ENCODE measurements at regions not wholly inside any gene's neighbourhood (a gene's known extent, or its start where the extent isn't known, plus 50 kb on each side); places are given as distances from the start of the nearest gene placed in this dataset.

DNA sequence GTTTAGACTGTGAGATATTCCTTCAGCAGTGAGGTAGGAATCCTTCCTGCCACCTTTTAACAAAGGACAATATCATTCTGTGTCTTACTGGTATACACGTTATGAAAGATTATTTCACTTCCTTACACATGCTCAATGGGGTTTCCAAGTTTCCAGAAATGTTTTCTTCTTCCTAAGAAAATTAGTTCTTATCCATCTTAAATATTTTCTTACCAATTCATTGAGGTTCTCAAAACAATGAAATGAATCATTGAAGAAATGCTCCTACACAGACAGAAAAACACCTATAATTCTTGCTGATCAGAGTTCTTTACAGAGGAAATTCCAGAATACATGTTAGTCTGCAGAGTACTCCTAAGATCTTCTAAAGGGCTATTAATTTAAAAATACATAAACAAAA, 51.4 kb upstream of the SEC61G start:
- no peak for DNase-seq

DNA sequence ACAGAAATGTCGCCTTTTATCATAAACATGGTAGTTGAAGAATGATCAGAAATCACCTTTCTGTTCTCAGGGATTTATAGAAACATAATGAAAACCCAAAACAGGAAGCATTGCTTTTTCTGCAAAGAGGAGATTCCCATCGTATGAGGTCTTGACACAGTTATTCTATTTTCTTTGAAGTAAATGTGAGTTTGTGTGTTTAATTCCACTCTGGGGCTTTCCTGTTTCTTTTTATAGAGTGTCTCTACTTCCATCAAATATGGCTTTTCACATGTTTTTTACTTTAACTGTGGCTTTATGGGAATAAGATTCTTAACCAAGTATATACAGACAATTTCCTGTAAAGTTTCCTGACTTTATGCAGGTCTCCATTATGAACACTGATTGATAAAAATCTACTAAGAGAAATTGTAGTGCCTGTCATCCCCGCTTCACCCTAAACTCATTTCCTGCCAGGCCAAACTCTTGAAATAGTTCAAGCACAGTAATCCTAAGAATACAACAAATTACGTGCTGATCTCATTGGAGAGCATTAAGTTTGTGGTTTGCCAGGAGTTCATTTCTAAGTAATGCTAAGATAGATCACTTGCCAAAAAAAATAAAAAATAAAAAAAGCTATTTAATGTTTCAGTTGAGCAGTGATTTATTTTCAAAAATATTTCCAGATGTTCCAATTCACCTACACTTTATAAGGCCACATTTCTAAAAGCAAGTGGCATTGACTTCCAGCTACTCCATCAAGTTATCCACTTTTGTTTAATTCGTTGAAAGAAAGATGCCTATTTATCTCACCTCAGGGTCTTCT, 52.2 kb upstream of the SEC61G start:
- no peak for DNase-seq

DNA sequence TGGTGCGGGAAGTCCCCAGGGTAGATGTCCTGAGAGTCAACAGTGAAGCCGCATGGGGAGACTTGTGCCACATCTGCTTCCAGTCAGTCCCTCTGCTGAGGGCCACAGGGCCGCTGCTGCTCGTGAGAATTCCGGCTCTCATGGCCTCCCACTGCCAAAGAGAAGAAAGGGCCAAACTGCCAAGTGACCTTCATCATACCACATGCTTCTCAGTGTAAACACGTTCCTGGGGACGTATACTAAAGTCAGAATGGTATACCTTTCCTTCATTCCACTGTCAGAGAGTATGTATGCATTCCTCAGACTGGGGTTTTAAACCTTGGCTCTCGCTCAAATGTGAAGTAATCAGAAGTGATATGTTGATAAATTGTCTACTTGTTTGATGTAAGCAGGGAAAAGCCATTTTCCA, 52.8 kb upstream of the SEC61G start:
- DNase-seq, result no peak

DNA sequence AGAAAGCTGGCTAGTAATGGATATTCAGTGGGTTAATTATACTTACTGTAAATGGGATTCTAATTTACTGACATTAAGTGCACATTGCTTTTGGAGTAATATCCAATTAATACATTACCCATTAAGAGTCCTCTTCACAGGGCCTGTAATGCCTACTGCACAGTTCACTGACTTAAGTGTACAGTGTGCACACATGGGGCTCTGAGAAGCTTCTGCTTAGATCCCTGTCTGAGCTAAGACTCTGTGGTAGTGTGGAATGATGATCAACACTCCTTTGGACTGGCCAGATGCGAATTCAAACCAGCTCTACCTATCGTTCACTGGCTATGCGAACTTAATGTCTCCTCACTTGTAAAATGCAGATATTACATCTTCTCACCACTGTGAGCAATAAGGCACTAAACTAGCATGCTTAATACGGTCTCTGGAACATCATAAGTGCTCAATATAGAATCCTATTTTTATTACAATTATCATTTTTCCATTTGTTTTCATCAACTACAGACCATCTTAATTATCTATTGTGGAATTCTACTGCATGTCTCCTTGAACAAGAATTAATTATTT, 53.8 kb upstream of the SEC61G start:
- no peak for DNase-seq

DNA sequence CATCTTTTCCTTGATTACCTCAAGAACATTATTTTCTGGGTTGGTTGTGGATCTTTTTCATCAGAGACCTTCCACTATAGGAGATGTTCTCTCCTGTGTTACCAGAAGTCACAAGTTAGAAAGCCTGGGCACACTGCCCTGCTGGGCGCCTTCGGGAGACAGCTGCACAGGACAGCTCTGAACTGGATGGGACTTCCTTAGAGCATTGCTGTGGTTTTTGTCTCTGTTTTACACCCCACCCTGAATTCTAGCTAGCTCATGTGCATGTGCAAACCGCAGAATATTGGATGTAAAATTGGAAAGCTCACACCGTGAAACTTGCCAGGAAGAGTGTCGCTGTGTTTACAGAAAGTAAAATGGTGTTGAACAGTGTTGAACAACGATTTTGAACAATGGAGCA, 54.4 kb upstream of the SEC61G start:
- DNase-seq, result no peak

DNA sequence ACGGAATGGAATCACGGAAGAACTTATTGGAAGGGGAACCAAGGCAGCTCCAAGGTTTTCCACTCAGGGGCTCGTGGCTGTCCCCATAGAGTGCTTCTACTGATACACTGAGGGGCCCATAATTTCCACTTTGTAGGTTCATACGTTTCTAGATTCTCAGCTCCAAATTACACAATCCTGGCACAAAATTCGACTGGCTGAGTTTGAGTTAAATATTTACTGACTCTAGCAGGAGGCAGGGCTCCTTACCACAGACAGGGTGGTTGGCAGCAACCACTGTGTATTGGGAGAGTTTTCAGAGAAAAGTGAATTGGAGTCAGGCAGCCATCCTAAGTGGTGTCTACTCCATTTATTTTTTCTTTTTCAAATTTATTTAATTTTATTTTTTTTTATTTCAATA, 55.4 kb upstream of the SEC61G start:
- DNase-seq, result no peak

DNA sequence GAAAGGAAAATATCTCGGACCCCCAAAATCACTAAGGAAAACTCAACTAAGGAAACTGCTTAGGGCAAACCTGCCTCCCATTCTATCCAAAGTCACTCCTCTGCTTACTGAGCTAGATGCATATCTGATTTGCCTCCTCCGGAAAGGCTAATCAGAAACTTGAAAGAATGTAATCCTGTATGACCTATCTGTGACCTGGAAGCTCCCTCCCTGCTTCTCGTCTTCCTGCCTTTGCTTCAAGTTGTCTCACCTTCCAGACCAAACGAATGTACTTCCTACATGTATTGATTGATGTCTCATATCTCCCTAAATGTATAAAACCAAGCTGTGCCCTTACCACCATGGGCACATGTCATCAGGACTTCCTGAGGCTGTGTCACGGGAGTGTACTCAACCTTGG, 58.1 kb upstream of the SEC61G start:
- DNase-seq, result no peak

DNA sequence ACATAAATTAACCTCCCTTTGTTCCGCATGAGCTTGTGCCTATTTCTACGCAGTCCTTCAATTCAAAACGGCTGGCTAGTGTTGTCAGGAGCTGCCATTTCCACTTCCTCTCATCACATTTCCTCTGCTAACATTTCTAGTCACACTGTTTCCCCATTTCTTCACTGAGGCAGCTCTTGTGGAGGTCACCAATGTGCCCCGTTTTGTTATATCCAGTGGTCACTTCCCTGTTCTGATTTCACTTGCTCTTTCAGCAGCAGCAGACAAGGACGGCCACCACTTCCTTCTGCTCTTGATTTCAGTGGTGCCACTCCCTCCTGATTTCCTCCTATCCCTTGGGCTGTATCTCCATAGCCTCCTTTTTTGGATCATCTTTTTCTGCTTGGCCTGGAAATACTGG, 64.8 kb upstream of the SEC61G start:
- DNase-seq, result no peak

DNA sequence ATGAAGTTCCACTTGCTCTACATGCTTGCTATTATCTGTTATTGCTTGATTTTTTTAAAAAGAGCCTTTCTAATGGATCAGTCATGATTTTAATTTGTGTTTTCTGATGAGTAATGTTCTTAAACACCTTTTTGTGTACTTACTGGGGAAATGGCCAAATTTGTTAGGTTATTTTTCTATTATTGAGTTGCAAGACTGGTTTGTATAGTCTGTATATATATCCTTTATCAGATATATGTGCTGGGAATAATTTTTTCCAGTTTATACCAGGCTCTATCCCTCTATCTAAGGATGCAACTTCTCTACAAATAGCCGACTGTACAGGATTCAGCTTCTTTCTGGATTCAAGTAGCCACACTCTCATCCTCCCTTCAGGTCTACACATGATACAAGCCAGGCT, 65.6 kb upstream of the SEC61G start:
- no peak for DNase-seq

DNA sequence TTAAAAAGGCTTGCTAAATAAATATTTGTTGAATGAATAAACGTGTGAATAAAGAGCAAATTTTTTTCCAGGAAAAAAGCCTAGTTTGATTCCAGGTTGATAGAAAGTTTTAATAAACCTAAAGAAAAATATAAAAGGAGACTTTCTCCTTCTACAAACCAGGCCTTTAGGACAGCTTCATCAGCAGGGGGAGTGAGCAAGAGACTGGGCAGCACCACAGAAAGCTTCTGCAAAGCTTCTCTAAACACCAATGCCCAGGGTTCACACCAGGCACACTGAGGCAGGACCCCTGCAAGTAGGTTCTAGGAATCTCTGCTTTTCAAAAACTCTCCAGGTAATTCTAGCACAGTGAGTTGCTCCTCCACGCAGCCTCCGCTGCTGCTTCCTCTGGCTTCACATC, 66.4 kb upstream of the SEC61G start:
- no peak for DNase-seq

DNA sequence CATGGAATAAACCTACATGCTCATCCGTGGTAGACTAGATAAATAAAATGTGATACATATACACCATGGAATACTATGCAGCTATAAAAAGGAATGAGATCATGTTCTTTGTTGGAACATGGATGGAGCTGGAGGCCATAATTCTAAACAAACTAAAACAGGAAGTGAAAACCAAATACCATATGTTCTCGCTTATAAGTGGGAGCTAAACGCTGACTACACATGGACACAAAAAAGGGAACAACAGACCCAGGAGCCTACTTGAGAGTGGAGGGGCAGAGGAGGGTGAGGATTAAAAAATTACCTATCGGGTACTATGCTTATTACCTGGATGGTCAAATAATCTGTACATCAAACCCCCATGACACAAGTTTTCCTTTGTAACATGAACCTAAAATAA, 68.7 kb upstream of the SEC61G start:
- DNase-seq, result no peak

DNA sequence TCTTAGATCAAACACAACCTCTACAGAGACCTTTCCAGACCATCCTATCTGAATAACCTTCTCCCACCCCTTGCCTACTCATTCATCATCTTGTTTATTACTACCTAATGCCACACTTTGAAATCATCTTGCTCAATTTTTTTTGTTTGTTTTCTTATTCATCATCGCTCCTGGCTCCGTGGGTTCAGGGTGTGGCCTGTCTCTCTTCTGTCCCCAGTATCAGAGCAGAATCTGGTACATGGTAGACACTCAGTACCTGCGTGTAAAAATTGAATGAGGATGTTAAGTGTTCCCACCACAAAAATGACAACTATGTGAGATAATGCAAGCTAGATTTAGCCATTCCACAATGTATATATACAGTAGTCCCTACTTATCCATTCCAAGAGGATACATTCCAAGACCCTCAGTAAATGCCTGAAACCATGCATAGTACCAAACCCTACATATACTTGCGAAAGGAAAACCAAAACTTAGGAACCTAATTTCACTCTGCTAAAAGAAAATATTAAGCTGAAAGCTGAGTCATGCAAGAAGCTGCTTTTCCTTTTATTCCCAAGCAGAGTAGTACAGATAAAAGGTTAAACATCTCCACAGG, 72.1 kb upstream of the SEC61G start:
- DNase-seq, result no peak

DNA sequence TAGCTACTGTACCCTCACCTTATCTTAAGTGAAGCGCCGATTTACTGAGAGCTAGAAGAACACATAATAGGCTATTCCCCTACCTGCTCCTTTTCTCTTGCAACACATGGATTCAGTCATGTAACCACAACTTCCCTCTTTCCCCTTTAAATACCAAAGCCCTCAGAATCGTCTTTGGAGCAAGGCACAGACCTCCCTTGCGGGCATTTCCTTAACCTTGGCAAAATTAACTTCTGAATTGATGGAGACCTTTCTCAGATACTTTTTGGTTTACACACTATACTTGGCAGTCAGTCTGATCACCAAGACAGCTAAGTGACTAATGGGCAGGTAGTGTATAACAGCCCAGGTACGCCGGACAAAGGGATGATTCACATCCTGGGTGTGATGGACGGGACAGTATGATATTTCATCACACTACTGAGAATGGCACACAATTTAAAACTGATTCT, 72.7 kb upstream of the SEC61G start:
- DNase-seq, result no peak

DNA sequence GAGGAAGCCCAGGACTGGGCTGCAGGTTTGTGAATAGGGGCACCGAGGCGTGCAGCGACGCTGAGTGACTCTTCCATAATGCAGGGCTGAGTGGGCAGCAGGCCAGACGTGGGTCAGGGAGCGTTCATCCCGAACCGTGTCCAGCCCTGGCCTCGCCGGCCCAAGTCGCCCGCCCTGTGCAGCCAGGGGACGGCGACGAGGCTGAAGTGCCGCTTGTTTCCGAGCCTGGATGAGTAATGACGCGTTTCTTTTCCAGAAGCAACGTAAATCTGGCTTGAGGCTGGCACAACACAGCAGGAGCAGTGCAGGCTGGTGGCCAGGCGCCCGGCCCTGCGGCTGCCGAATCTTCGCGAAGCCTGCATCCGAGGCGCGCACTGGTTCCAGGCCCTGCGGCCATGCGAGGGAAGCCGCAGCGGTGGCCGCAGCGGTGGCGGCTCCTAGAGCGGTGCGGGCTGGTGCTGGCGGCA, 74.0 kb upstream of the SEC61G start:
- DNase-seq, result no peak

DNA sequence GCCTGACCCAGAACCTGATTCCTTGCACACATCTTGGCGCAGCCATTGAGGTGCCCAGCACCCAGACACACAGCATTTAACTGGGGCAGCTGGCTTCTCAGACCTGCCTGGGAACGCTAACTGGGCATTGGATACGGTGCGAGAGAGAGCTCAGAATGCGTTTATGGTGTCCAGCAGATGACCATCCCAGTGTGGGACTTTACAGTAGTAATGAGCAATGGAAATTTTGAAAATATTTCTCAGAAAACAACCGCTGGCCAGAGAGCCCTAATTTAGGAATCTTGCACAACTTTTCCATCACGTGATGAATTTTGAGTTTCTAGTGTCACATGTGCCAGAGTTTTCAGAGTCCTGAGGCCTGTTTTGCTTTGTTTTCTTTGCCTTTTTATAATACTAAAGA, 78.2 kb upstream of the SEC61G start:
- no peak for DNase-seq

DNA sequence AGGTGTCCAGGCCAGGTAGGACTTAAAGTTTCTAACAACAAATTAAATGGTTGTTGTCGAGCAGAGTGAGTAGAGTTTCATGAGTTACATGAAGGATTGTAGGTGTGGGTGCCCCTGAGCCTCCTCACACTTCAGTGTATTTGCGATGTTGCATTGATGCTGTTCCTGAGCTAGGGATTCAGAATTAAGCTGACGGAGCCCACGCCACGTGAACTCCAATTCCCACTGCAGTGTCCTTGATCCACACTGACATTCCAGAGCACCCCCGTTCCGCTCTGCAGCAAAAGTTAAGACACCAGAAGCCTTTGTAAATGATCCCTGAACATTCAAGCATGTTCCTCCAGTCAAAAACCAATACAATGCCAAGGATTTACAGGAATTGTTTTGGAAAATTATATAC, 78.8 kb upstream of the SEC61G start:
- no peak for DNase-seq

DNA sequence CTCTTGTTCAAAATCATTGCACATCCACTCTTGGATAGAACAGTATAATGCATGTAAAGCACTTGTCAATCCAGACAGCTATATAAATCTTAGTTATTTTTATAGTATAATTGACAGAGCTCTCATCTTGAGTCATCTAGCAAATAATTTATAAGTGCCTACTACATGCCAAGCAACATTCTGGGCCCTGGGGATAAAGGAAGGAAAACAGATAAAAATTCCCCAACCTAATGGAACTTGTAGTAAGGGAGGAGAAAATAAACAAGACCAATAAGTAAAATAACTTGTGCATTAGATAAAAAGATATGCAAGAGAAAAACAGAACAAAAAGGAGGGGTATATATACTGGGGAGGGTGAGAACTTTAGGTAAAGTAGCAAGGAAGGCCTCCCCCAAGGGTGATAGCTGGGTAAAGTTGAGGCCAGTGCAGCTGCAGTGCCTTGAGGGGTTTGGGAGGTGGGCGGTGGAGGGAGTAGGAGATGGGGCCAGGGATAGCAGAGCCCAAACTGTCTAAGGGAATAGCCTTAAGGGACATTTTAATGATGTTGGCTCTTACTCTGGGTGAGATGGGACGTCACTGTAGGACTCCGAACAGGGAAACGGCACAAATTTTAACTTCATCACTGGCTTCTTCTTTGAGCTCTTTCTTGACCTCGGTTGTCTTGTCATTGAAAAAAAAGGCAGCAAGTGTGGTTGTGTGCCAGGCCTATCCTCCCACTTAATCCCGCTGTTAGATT, 79.3 kb upstream of the SEC61G start:
- no peak for DNase-seq

DNA sequence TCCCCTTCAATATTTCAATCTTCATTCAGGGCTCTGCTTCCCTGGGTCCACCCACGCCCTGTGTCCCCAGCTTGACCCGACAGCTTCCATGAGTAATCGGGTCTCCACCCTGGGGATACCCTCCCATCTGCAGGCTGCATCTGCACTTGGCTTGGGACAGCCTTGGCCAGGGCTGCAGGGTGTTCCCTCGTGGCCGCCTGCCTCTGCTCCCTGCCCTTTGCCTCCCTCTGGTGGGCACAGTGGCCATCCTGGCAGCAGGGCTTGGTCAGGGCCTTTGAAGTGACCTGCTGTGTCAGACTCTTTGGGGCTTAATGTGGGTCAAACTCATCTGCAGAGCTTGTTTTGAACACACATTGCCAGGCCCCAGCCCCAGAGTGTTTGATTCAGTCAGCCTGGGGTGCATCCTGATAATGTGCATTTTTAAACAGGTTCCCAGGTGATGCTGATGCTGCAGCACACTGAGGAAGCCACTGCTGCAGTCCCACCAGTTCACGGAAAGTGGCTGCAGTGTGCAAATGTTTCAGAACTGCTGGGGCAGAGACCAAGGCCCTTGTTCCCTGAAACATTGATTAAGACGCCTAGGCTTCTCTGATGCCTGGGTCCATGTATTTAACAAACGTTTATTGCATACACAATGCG, 80.7 kb upstream of the SEC61G start:
- DNase-seq, result peak; percentile 87

DNA sequence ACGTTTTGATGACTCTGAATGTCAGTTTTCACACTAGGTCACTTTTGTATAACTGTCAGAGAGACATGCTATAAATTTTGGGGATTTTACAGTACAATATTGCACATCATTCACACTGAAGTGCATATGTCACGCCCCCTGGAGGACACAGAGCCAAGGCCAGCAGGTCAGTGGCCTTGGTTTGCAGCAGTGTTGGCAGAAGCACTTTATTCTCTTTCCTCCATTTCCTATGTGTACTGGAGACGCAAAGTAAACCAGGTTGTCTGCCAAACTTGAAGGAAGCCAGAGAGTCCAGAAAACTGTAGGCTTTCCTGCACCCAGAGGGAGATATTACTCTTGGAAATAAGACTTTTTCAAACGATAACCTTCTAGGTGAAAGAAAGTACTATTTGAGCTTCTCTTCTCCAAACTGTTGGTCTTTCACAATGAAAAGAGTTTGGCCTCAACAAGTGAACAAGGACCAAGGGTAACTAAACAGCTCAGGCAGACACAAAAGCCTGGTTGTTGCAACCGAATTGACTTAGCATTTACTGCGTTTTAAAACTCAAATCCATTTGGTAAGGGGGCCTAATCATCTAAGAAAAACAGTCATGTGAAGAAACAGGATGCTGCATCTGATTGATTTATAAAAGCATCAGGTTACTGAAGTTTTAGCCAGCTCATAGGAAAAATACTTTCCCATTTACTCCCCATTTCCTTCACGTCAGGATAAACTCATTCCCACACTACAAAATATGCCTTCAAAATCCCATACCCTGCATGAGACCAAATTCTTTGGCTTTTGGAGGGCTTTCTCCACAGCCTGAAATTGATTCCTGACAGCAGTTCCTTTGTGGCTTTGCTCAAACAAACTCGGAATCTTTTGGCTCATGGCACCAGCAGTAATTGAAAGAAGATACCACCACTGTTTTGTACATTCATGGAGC, 83.0 kb upstream of the SEC61G start:
- peak; percentile 65 for DNase-seq

DNA sequence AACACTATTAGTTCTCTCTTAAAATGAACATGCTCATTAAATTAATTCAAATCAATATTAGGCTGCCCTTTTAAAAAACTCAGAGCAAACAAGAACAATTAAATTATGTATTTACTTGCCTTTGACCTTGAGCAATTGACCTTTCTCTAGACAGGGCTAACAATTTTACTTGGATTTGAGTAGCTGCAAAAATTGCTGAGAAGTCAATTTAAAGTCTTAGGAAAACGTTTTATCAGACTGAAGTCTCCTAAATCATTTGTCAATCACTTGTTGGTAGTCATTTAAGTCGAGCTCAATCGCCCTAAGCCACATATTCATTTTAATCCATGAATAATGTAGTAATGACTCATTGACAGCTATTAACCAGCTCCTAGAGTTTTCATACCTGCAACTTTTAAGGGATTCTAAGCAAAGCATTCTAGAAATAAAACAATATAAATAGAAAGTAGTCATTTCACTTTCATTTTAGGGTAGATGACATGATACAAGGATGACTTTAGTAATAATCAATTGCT, 84.9 kb upstream of the SEC61G start:
- DNase-seq, result no peak

DNA sequence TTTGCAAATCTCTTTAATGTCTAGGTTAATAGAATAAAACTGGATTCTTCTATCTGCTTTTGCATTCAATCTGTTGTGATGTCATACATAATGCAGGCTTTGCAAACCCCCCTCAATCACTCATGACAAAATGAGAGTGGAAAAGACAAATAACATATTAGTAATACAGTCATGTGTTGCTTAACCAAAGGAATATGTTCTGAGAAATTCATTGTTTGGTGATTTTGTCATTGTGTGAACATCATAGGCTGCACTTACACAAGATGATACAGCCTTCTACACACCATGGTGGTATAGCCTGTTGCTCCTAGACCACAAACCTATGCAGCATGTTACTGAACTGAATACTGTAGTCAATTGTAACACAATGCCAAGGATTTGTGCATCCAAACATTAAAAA, 87.3 kb upstream of the SEC61G start:
- no peak for DNase-seq

DNA sequence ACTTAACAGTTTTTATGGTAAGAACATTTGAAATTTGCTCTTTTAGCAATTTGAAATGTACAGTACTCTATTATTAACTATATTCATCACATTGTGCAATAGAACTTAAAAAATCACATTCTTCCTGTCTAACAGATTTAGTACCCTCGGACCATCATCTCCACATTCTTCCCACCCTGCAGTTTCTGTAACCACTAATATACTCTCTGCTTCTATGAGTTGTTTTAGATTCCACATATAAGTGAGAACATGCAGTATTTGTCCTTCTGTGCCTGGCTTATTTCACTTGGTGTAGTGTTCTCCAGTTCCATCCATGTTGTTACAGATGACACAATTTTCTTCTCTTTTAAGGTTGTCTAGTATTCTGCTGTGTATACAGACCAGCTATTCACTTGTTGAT, 88.9 kb upstream of the SEC61G start:
- DNase-seq, result no peak

All from islet precursor cell (in vitro differentiated cells).